H9 (cell line): ENCODE measurements at regions not wholly inside any gene's neighbourhood (a gene's known extent, or its start where the extent isn't known, plus 50 kb on each side); places are given as distances from the start of the nearest gene placed in this dataset.

Experiments used
- DNase-seq: peaks from one replicate; pipeline ENCODE4 v3.0.0-alpha.2; 2017
- H2AFZ ChIP-seq: one replicate; pipeline ENCODE4 v1.6.1; 2013; ENCODE audit warnings: mild to moderate bottlenecking, low read length, control low read depth, moderate library complexity
- H2AK5ac ChIP-seq: 2 replicates; pipeline ENCODE4 v1.6.1; 2013; ENCODE audit warnings: low read length, control low read depth, mixed read lengths; ENCODE audit not compliant: insufficient read length
- H2BK120ac ChIP-seq: one replicate; pipeline ENCODE4 v1.6.1; 2013; ENCODE audit warnings: low read depth, mild to moderate bottlenecking, low read length, control low read depth, inconsistent platforms; ENCODE audit not compliant: poor library complexity, severe bottlenecking
- H2BK12ac ChIP-seq: 2 replicates; pipeline ENCODE4 v1.6.1; 2013; ENCODE audit warnings: low read length, control low read depth, mixed read lengths, low read depth; ENCODE audit not compliant: insufficient read length
- H2BK15ac ChIP-seq: 2 replicates; pipeline ENCODE4 v1.6.1; 2013; ENCODE audit warnings: low read depth, low read length, control low read depth
- H2BK20ac ChIP-seq: one replicate; pipeline ENCODE4 v1.6.1; 2013; ENCODE audit warnings: low read depth, mild to moderate bottlenecking, low read length, control low read depth, inconsistent platforms; ENCODE audit not compliant: poor library complexity, severe bottlenecking
- H2BK5ac ChIP-seq: 2 replicates; pipeline ENCODE4 v1.6.1; 2013; ENCODE audit warnings: low read length, control low read depth, mixed read lengths; ENCODE audit not compliant: insufficient read length
- H3K14ac ChIP-seq: 2 replicates; pipeline ENCODE4 v1.6.1; 2013; ENCODE audit warnings: low read length, control low read depth; ENCODE audit not compliant: insufficient read depth
- H3K18ac ChIP-seq: 2 replicates; pipeline ENCODE4 v1.6.1; 2013; ENCODE audit warnings: low read depth, mild to moderate bottlenecking, mixed read lengths, low read length, control low read depth; ENCODE audit not compliant: insufficient read length
- H3K23ac ChIP-seq: 2 replicates; pipeline ENCODE4 v1.6.1; 2013; ENCODE audit warnings: low read length, control low read depth, mixed read lengths, low read depth; ENCODE audit not compliant: insufficient read length
- H3K23me2 ChIP-seq: 2 replicates; pipeline ENCODE4 v1.6.1; 2013; ENCODE audit warnings: low read depth, mild to moderate bottlenecking, mixed read lengths, low read length, control low read depth; ENCODE audit not compliant: insufficient read length, poor library complexity, severe bottlenecking
- H3K27ac ChIP-seq: 2 replicates; pipeline ENCODE4 v1.5.1; 2013; ENCODE audit warnings: low read length, control low read depth, mixed read lengths, low read depth; ENCODE audit not compliant: insufficient read length
- H3K27me3 ChIP-seq: 2 replicates; pipeline ENCODE4 v1.6.1; 2013; ENCODE audit warnings: low read length, control low read depth, inconsistent platforms; ENCODE audit not compliant: insufficient read depth
- H3K4ac ChIP-seq: 2 replicates; pipeline ENCODE4 v1.6.1; 2013; ENCODE audit warnings: low read depth, mild to moderate bottlenecking, control low read depth, inconsistent platforms, low read length, moderate library complexity
- H3K4me1 ChIP-seq: 2 replicates; pipeline ENCODE4 v1.6.1; 2013; ENCODE audit warnings: low read length, control low read depth, inconsistent platforms; ENCODE audit not compliant: insufficient read depth
- H3K4me2 ChIP-seq: 2 replicates; pipeline ENCODE4 v1.6.1; 2013; ENCODE audit warnings: low read length, control low read depth, mixed read lengths; ENCODE audit not compliant: insufficient read length, insufficient read depth
- H3K56ac ChIP-seq: 2 replicates; pipeline ENCODE4 v1.6.1; 2013; ENCODE audit warnings: low read depth, mild to moderate bottlenecking, mixed read lengths, low read length, control low read depth; ENCODE audit not compliant: insufficient read length
- H3K79me1 ChIP-seq: 2 replicates; pipeline ENCODE4 v1.6.1; 2013; ENCODE audit warnings: low read depth, mild to moderate bottlenecking, moderate library complexity, low read length, control low read depth, inconsistent platforms; ENCODE audit not compliant: insufficient read depth, poor library complexity, severe bottlenecking
- H3K79me2 ChIP-seq: 2 replicates; pipeline ENCODE4 v1.6.1; 2013; ENCODE audit warnings: low read length, control low read depth, inconsistent platforms; ENCODE audit not compliant: insufficient read depth
- H3K9ac ChIP-seq: 2 replicates; pipeline ENCODE4 v1.6.1; 2013; ENCODE audit warnings: low read length, control low read depth, mixed read lengths; ENCODE audit not compliant: insufficient read length; ENCODE audit errors: extremely low read depth
- H3K9me3 ChIP-seq: one replicate; pipeline ENCODE4 v1.6.1; 2013; ENCODE audit warnings: low read depth, low read length, inconsistent platforms; ENCODE audit not compliant: control insufficient read depth
- H3T11ph ChIP-seq: one replicate; pipeline ENCODE4 v1.6.1; 2013; ENCODE audit warnings: mild to moderate bottlenecking, low read length, control low read depth, inconsistent platforms
- H4K20me1 ChIP-seq: one replicate; pipeline ENCODE4 v1.6.1; 2013; ENCODE audit not compliant: control insufficient read depth, insufficient read length, insufficient read depth
- H4K5ac ChIP-seq: 2 replicates; pipeline ENCODE4 v1.6.1; 2013; ENCODE audit warnings: low read depth, mild to moderate bottlenecking, mixed read lengths, low read length, control low read depth; ENCODE audit not compliant: insufficient read length
- H4K8ac ChIP-seq: replicated peaks from 2 replicates; pipeline ENCODE4 v1.6.1; 2013; ENCODE audit warnings: low read length, control low read depth, mixed read lengths, low read depth; ENCODE audit not compliant: insufficient read length
- H4K91ac ChIP-seq: 2 replicates; pipeline ENCODE4 v1.6.1; 2013; ENCODE audit warnings: low read depth, mild to moderate bottlenecking, moderate library complexity, mixed read lengths, low read length, control low read depth; ENCODE audit not compliant: insufficient read length
- H3K27ac Mint-ChIP-seq, 3 experiments: 2 replicates in 2 of 3; 3 replicates in 1 of 3; pipeline ENCODE4 v1.8.0; 2020 to 2021; ENCODE audit warnings: mixed read lengths in 3 of 3, mild to moderate bottlenecking in 1 of 3, moderate library complexity in 1 of 3
- H3K27me3 Mint-ChIP-seq: 2 replicates; pipeline ENCODE4 v1.8.0; 2021; ENCODE audit warnings: low read depth, mild to moderate bottlenecking, moderate library complexity, mixed read lengths
- H3K36me3 Mint-ChIP-seq, 3 experiments: 2 replicates in 2 of 3; 3 replicates in 1 of 3; pipeline ENCODE4 v1.8.0; 2020 to 2021; ENCODE audit warnings: low read depth in 3 of 3, mixed read lengths in 3 of 3; ENCODE audit not compliant: insufficient read depth in 1 of 3
- H3K4me1 Mint-ChIP-seq, 2 experiments: 2 replicates each; pipeline ENCODE4 v1.8.0; 2020; ENCODE audit warnings: mixed read lengths in 2 of 2
- H3K4me3 Mint-ChIP-seq, 2 experiments: 2 replicates in 1 of 2; 3 replicates in 1 of 2; pipeline ENCODE4 v1.8.0; 2020 to 2021; ENCODE audit warnings: mild to moderate bottlenecking in 2 of 2, mixed read lengths in 2 of 2, moderate library complexity in 1 of 2
- H3K9me3 Mint-ChIP-seq, 2 experiments: 2 replicates in 1 of 2; 3 replicates in 1 of 2; pipeline ENCODE4 v1.8.0; 2020; ENCODE audit warnings: mild to moderate bottlenecking in 2 of 2, mixed read lengths in 2 of 2, moderate library complexity in 1 of 2
- CTCF ChIP-seq: fragments of 200-600 bp; sonication (generic); conservative IDR thresholded peaks from 3 replicates; pipeline ENCODE4 v1.8.0; 2021; ENCODE audit warnings: antibody characterized with exemption, mild to moderate bottlenecking
- whole genome bisulfite sequencing: extraction: QIAGEN DNeasy Blood & Tissue Kit; methylation state at CpG from one replicate; pipeline ENCODE4 v1.1.7; 2013; ENCODE audit warnings: missing lambda C conversion rate, low lambda C conversion rate, mixed read lengths; ENCODE audit not compliant: insufficient read length; ENCODE audit errors: extremely low coverage; 5-methylcytosine and 5-hydroxymethylcytosine counted together

GRCh38 chr17:22692806-22693171 is 1000.5 kb downstream of the KCNJ18 start:
- Histone ChIP-seq H3K4me1 (no peaks in the 10 kb centered on the region), H4K5ac (no peak overlapping the region), H2BK12ac (no peak overlapping the region), H3K27me3 (no peaks in the 10 kb centered on the region), H2BK120ac (no peak overlapping the region), H3T11ph (no peak overlapping the region), H2BK15ac (no peak overlapping the region), H4K8ac (no peak overlapping the region), H3K14ac (no peak overlapping the region), H4K91ac (no peak overlapping the region), H3K79me1 (no peaks in the 10 kb centered on the region), H4K20me1 (no peaks in the 10 kb centered on the region), H3K23me2 (no peaks in the 10 kb centered on the region), H3K9me3 (peaks cover 85% of the 10 kb centered on the region), H2BK5ac (no peak overlapping the region), H2BK20ac (no peak overlapping the region), H3K27ac (no peak overlapping the region), H3K4me2 (no peak overlapping the region), H3K23ac (no peak overlapping the region), H2AFZ (no peak overlapping the region), H2AK5ac (no peak overlapping the region), H3K18ac (no peak overlapping the region), H3K4ac (no peak overlapping the region), H3K56ac (no peak overlapping the region), H3K9ac (no peak overlapping the region), H3K79me2 (no peaks in the 10 kb centered on the region)
- H3K36me3 Mint-ChIP-seq = peaks cover 11 to 25% (median 18%) of the 10 kb centered on the region in 3 experiments; a peak in 6 of 7 replicates
- peaks cover 73 to 84% of the 10 kb centered on the region in 2 experiments for H3K9me3 Mint-ChIP-seq
- no peaks in the 10 kb centered on the region; the same call in none of the 2 replicates for H3K27me3 Mint-ChIP-seq
- no peaks in the 10 kb centered on the region for H3K4me1 Mint-ChIP-seq
- no peak for TF ChIP-seq CTCF
- H3K27ac Mint-ChIP-seq = no peak overlapping the region
- no peak for DNase-seq
- no peak overlapping the region for H3K4me3 Mint-ChIP-seq
- no CpG with 5 or more reads among the region's 11 CpGs for WGBS
